CD4-positive, alpha-beta memory T cell (primary cell): ENCODE measurements at regions not wholly inside any gene's neighbourhood (a gene's known extent, or its start where the extent isn't known, plus 50 kb on each side); places are given as distances from the start of the nearest gene placed in this dataset.

Experiments
- CTCF ChIA-PET: fragments of 350-600 bp; sonication (Branson Sonifier 250); formaldehyde crosslinking; loops from one replicate; lab custom pipeline; 2021; ENCODE audit warnings: inconsistent platforms; ENCODE audit not compliant: partially characterized antibody; lab: Charles Lee
- POLR2A ChIA-PET: fragments of 350-600 bp; sonication (Branson Sonifier 250); formaldehyde crosslinking; loops from one replicate; lab custom pipeline; 2021; ENCODE audit not compliant: partially characterized antibody; lab: Charles Lee
- DNase-seq, 5 donors: peaks; one replicate each; pipeline versions ENCODE4 v3.0.0 to v3.0.0-alpha.2; 2020 to 2022; ENCODE audit warnings: mixed read lengths in 1 of 5
- H3K27ac ChIP-seq: one replicate; pipeline ENCODE4 v1.7.0; 2013; ENCODE audit warnings: low read depth, low read length
- H3K27me3 ChIP-seq: 2 replicates; pipeline ENCODE4 v1.7.0; 2013; ENCODE audit warnings: mild to moderate bottlenecking, low read length, moderate library complexity; ENCODE audit not compliant: insufficient read depth
- H3K36me3 ChIP-seq: 2 replicates; pipeline ENCODE4 v1.7.0; 2013; ENCODE audit warnings: mild to moderate bottlenecking, low read length, moderate library complexity; ENCODE audit not compliant: insufficient read depth
- H3K4me1 ChIP-seq: 2 replicates; pipeline ENCODE4 v1.7.0; 2013; ENCODE audit warnings: mild to moderate bottlenecking, low read length, moderate library complexity; ENCODE audit not compliant: insufficient read depth
- H3K4me3 ChIP-seq, 2 donors: one replicate each; pipeline ENCODE4 v1.7.0; 2013; ENCODE audit warnings: low read length in 2 of 2, mild to moderate bottlenecking in 1 of 2
- H3K9me3 ChIP-seq, 2 donors: one replicate each; pipeline ENCODE4 v1.7.0; 2013; ENCODE audit warnings: low read length in 2 of 2, control low read depth in 1 of 2; ENCODE audit not compliant: control insufficient read depth in 1 of 2
- H3K27ac Mint-ChIP-seq, 7 donors: one replicate each; pipeline ENCODE4 v1.8.0; 2020 to 2021; ENCODE audit warnings: mixed read lengths in 7 of 7, mild to moderate bottlenecking in 6 of 7, inconsistent platforms in 3 of 7, moderate library complexity in 3 of 7
- H3K27me3 Mint-ChIP-seq, 2 donors: one replicate each; pipeline ENCODE4 v1.8.0; 2020 to 2021; ENCODE audit warnings: mixed read lengths in 2 of 2
- H3K36me3 Mint-ChIP-seq, 2 donors: one replicate each; pipeline ENCODE4 v1.8.0; 2020 to 2021; ENCODE audit warnings: mixed read lengths in 2 of 2, inconsistent platforms in 1 of 2, mild to moderate bottlenecking in 1 of 2
- H3K4me1 Mint-ChIP-seq, 4 donors: one replicate each; pipeline ENCODE4 v1.8.0; 2020 to 2021; ENCODE audit warnings: mixed read lengths in 4 of 4, mild to moderate bottlenecking in 1 of 4
- H3K4me3 Mint-ChIP-seq, 8 donors: one replicate each; pipeline ENCODE4 v1.8.0; 2020 to 2021; ENCODE audit warnings: mixed read lengths in 8 of 8, mild to moderate bottlenecking in 7 of 8, moderate library complexity in 6 of 8, inconsistent platforms in 3 of 8
- H3K9me3 Mint-ChIP-seq, 8 donors: one replicate each; pipeline ENCODE4 v1.8.0; 2020 to 2021; ENCODE audit warnings: mixed read lengths in 8 of 8, mild to moderate bottlenecking in 5 of 8, inconsistent platforms in 3 of 8, moderate library complexity in 1 of 8
- intact Hi-C: fragments of 100-400 bp; cut with micrococcal nuclease; formaldehyde crosslinking; loops from one replicate; pipeline ENCODE4 v1.15.1; 2023

GRCh38 chr18:42418121-42418520 is 463.1 kb downstream of the PIK3C3 start:
- no peaks in the 10 kb centered on the region for H3K4me1 ChIP-seq
- no peaks in the 10 kb centered on the region for H3K36me3 Mint-ChIP-seq
- H3K9me3 ChIP-seq: no peaks in the 10 kb centered on the region
- H3K9me3 Mint-ChIP-seq: peaks cover 0 to 6% (median 1%) of the 10 kb centered on the region in 8 donors
- no peaks in the 10 kb centered on the region for H3K36me3 ChIP-seq
- H3K27ac ChIP-seq: no peak overlapping the region
- ChIA-PET POLR2A (no interaction called here), CTCF (no interaction called here)
- H3K27me3 Mint-ChIP-seq: no peaks in the 10 kb centered on the region
- DNase-seq: no peak
- no peak overlapping the region for H3K27ac Mint-ChIP-seq
- intact Hi-C loops: no loop called here
- H3K4me1 Mint-ChIP-seq: no peaks in the 10 kb centered on the region
- no peak overlapping the region for H3K4me3 Mint-ChIP-seq
- no peaks in the 10 kb centered on the region for H3K27me3 ChIP-seq
- H3K4me3 ChIP-seq: no peak overlapping the region

DNA sequence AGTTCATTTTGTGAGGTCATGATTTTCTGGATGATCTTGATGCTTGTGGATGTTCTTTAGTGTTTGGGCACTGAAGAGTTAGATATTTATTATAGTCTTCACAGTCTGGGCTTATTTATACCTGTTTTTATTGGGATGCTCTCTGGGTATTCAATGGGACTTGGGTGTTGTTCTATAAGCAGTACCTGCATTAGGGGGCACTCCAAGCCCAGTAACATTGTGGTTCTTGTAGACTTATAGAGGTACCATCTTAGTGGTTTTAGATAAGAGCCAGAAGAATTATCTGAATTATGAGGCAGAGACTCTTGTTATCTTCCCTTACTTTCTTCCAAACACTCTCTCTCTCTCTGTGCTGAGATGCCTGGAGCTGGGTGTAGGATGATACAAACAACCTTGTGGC is 470.0 kb downstream of the PIK3C3 start:
- DNase-seq: no peak
- no peaks in the 10 kb centered on the region for H3K9me3 ChIP-seq
- no peak overlapping the region for H3K27ac ChIP-seq
- H3K27me3 ChIP-seq: no peaks in the 10 kb centered on the region
- H3K9me3 Mint-ChIP-seq: peaks cover 0 to 7% (median 0%) of the 10 kb centered on the region in 8 donors
- no peaks in the 10 kb centered on the region for H3K27me3 Mint-ChIP-seq
- H3K4me1 Mint-ChIP-seq: no peaks in the 10 kb centered on the region
- H3K4me1 ChIP-seq: no peaks in the 10 kb centered on the region
- H3K36me3 ChIP-seq: no peaks in the 10 kb centered on the region
- CTCF ChIA-PET: no interaction called here
- H3K27ac Mint-ChIP-seq: no peak overlapping the region
- H3K4me3 Mint-ChIP-seq: no peak overlapping the region
- intact Hi-C loops: no loop called here
- H3K4me3 ChIP-seq: no peak overlapping the region
- H3K36me3 Mint-ChIP-seq: no peaks in the 10 kb centered on the region
- POLR2A ChIA-PET: no interaction called here

- Histone ChIP-seq H3K27ac (no peak overlapping the region), H3K36me3 (no peaks in the 10 kb centered on the region), H3K4me1 (no peaks in the 10 kb centered on the region), H3K9me3 (no peaks in the 10 kb centered on the region), H3K27me3 (no peaks in the 10 kb centered on the region), H3K4me3 (no peak overlapping the region)
- CTCF ChIA-PET: no interaction called here
- POLR2A ChIA-PET: no interaction called here
- DNase-seq: no peak
- intact Hi-C loops: no loop called here
- Mint-ChIP-seq H3K27me3 (no peaks in the 10 kb centered on the region), H3K9me3 (peaks cover 0 to 7% (median 0%) of the 10 kb centered on the region in 8 donors), H3K4me3 (no peak overlapping the region), H3K36me3 (no peaks in the 10 kb centered on the region), H3K27ac (no peak overlapping the region), H3K4me1 (no peaks in the 10 kb centered on the region)
Observed at GRCh38 chr18:42426496-42427015, 471.5 kb downstream of the PIK3C3 start.

GRCh38 chr18:42429196-42429595 is 474.2 kb downstream of the PIK3C3 start:
- H3K36me3 Mint-ChIP-seq: no peaks in the 10 kb centered on the region
- intact Hi-C loops: no loop called here

DNA sequence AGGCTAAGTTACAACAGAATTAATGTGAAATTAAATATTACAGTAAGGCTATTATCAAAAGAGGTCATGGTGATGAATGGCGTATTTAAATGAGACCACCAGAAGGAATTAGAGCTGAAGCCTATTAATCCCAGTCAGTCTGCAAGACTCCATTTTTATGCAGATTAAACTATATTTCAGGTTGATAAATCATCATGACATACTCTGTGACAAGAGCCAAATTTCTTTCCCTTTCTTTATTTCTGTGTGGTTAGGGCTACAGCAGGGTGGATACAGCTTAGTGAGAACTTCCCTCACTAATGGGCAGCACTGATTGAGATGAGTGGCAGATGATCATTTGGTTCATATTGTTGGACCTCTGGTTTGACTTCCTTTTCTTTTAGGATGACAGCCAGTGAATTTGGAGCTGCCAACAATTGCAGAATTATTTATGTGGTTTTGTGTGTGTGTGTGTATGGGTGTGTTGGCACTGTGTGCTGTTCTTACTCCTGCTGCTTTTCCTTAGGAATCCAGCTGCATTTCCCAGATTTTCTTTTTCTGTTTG is 481.3 kb downstream of the PIK3C3 start:
- no peak overlapping the region for H3K4me3 ChIP-seq
- no peak overlapping the region for H3K27ac ChIP-seq
- no peaks in the 10 kb centered on the region for H3K27me3 Mint-ChIP-seq
- peaks cover 2 to 10% (median 4%) of the 10 kb centered on the region in 8 donors for H3K9me3 Mint-ChIP-seq
- no peaks in the 10 kb centered on the region for H3K4me1 Mint-ChIP-seq
- DNase-seq: no peak
- POLR2A ChIA-PET: no interaction called here
- H3K9me3 ChIP-seq: no peaks in the 10 kb centered on the region
- intact Hi-C loops: no loop called here
- CTCF ChIA-PET: no interaction called here
- H3K36me3 Mint-ChIP-seq: no peaks in the 10 kb centered on the region
- no peak overlapping the region for H3K4me3 Mint-ChIP-seq
- H3K36me3 ChIP-seq: no peaks in the 10 kb centered on the region
- no peaks in the 10 kb centered on the region for H3K4me1 ChIP-seq
- H3K27ac Mint-ChIP-seq: no peak overlapping the region
- no peaks in the 10 kb centered on the region for H3K27me3 ChIP-seq

More at GRCh38 chr18:42429196-42429595, 474.2 kb downstream of the PIK3C3 start:
- H3K9me3 Mint-ChIP-seq: peaks cover 0 to 4% (median under 1%) of the 10 kb centered on the region in 8 donors
- CTCF ChIA-PET: no interaction called here
- no peak overlapping the region for H3K27ac Mint-ChIP-seq
- Histone ChIP-seq H3K27me3 (no peaks in the 10 kb centered on the region), H3K36me3 (no peaks in the 10 kb centered on the region), H3K4me1 (no peaks in the 10 kb centered on the region), H3K9me3 (no peaks in the 10 kb centered on the region), H3K4me3 (no peak overlapping the region), H3K27ac (no peak overlapping the region)
- DNase-seq: no peak
- H3K4me3 Mint-ChIP-seq: no peak overlapping the region
- no peaks in the 10 kb centered on the region for H3K27me3 Mint-ChIP-seq
- POLR2A ChIA-PET: no interaction called here
- H3K4me1 Mint-ChIP-seq: no peaks in the 10 kb centered on the region

DNA sequence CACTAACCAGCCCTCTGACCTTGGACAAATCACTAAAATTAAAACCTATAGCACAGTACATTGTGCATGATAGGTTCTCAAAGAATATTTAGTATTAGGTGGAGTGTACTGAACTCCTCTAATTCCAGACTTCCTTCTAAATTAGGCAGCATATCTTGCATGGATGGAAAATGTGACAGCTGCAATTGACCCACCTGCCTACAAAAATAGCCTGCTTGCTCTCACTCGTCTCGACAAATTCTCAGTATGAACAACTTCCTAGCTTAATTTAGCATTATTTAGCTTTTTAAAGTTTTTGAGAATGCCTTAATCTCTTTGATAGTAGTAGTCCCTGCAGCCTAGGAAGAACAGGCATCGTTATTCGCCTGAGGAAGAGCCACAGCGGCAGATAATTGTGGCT is 482.0 kb downstream of the PIK3C3 start:
- Histone ChIP-seq H3K36me3 (no peaks in the 10 kb centered on the region), H3K9me3 (no peaks in the 10 kb centered on the region), H3K27me3 (no peaks in the 10 kb centered on the region), H3K4me1 (no peaks in the 10 kb centered on the region), H3K4me3 (no peak overlapping the region), H3K27ac (no peak overlapping the region)
- Mint-ChIP-seq H3K36me3 (no peaks in the 10 kb centered on the region), H3K4me1 (no peaks in the 10 kb centered on the region), H3K4me3 (no peak overlapping the region), H3K9me3 (peaks cover 2 to 10% (median 4%) of the 10 kb centered on the region in 8 donors), H3K27me3 (no peaks in the 10 kb centered on the region), H3K27ac (no peak overlapping the region)
- ChIA-PET CTCF (no interaction called here), POLR2A (no interaction called here)
- DNase-seq: no peak
- intact Hi-C loops: no loop called here

DNA sequence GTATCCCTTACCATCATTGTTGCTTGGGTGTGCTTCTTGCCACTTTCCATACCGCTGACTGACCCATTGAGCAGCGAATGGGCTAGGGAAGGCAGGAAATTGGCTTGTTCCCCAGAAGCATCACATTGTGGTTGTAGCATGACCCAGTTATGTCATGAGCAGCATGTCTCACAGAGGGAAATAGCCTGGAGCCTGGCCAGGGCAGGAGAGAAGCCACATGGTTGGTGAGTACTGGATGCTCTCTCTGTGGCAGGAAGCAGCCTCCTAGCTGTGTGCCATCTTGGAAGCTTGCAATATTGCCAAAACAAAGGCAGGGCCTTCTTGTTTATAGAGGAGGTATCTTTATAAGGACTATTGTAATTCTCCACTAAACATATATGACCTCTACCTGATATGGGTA is 482.6 kb downstream of the PIK3C3 start:
- DNase-seq: no peak
- H3K27ac ChIP-seq: no peak overlapping the region
- H3K36me3 Mint-ChIP-seq: no peaks in the 10 kb centered on the region
- H3K4me1 ChIP-seq: no peaks in the 10 kb centered on the region
- no peak overlapping the region for H3K27ac Mint-ChIP-seq
- no peaks in the 10 kb centered on the region for H3K4me1 Mint-ChIP-seq
- H3K27me3 Mint-ChIP-seq: no peaks in the 10 kb centered on the region
- no peak overlapping the region for H3K4me3 ChIP-seq
- intact Hi-C loops: no loop called here
- H3K9me3 Mint-ChIP-seq: peaks cover 2 to 10% (median 5%) of the 10 kb centered on the region in 8 donors
- H3K36me3 ChIP-seq: no peaks in the 10 kb centered on the region
- H3K4me3 Mint-ChIP-seq: no peak overlapping the region
- H3K9me3 ChIP-seq: no peaks in the 10 kb centered on the region
- POLR2A ChIA-PET: no interaction called here
- H3K27me3 ChIP-seq: no peaks in the 10 kb centered on the region
- CTCF ChIA-PET: no interaction called here
